DOHH2 (cell line): ENCODE measurements at regions not wholly inside any gene's neighbourhood (a gene's known extent, or its start where the extent isn't known, plus 50 kb on each side); places are given as distances from the start of the nearest gene placed in this dataset.

Experiments used
- H3F3A ChIP-seq: fragments of 200-600 bp; sonication (generic), shearing (Covaris generic); 2 replicates; pipeline ENCODE4 v1.6.0; 2016; ENCODE audit warnings: antibody characterized with exemption, mild to moderate bottlenecking; ENCODE audit not compliant: control insufficient read depth, insufficient read depth
- H3K27ac ChIP-seq: fragments of 200-600 bp; sonication (generic); 2 replicates; pipeline ENCODE4 v1.5.1; 2014; ENCODE audit warnings: low read depth, mild to moderate bottlenecking, low read length, moderate library complexity
- H3K27me3 ChIP-seq: fragments of 200-600 bp; sonication (generic); 2 replicates; pipeline ENCODE4 v1.6.1; 2014; ENCODE audit warnings: mild to moderate bottlenecking, low read length, mixed read lengths; ENCODE audit not compliant: control insufficient read depth
- H3K36me3 ChIP-seq: fragments of 200-600 bp; sonication (generic); 2 replicates; pipeline ENCODE4 v1.6.1; 2014; ENCODE audit warnings: mild to moderate bottlenecking, low read length, moderate library complexity, mixed read lengths; ENCODE audit not compliant: control insufficient read depth
- H3K4me1 ChIP-seq: fragments of 200-600 bp; sonication (generic); 2 replicates; pipeline ENCODE4 v1.6.1; 2014; ENCODE audit warnings: mild to moderate bottlenecking, low read length, mixed read lengths; ENCODE audit not compliant: control insufficient read depth
- H3K4me2 ChIP-seq: fragments of 200-600 bp; sonication (generic); 2 replicates; pipeline ENCODE4 v1.6.0; 2014; ENCODE audit warnings: mild to moderate bottlenecking, low read length, moderate library complexity
- H3K4me3 ChIP-seq: fragments of 200-600 bp; sonication (generic); 2 replicates; pipeline ENCODE4 v1.5.1; 2014; ENCODE audit warnings: mild to moderate bottlenecking, low read length, mixed read lengths
- H3K79me2 ChIP-seq: fragments of 200-600 bp; sonication (generic); 2 replicates; pipeline ENCODE4 v1.6.1; 2014; ENCODE audit warnings: mild to moderate bottlenecking, low read length, mixed read lengths; ENCODE audit not compliant: control insufficient read depth
- H3K9me2 ChIP-seq: fragments of 200-600 bp; sonication (generic); replicated peaks from 2 replicates; pipeline ENCODE4 v1.6.1; 2014; ENCODE audit warnings: mild to moderate bottlenecking, low read length, mixed read lengths; ENCODE audit not compliant: control insufficient read depth
- H3K9me3 ChIP-seq: fragments of 200-600 bp; sonication (generic); 2 replicates; pipeline ENCODE4 v1.6.1; 2014; ENCODE audit warnings: antibody characterized with exemption, low read length, mixed read lengths; ENCODE audit not compliant: control insufficient read depth, insufficient read depth
- H4K20me1 ChIP-seq: fragments of 200-600 bp; sonication (generic); 2 replicates; pipeline ENCODE4 v1.6.0; 2014; ENCODE audit warnings: low read depth, mild to moderate bottlenecking, antibody characterized with exemption, low read length, moderate library complexity; ENCODE audit not compliant: control insufficient read depth, insufficient read depth
- CTCF ChIP-seq: fragments of 200-600 bp; sonication (generic); IDR thresholded peaks from one replicate; pipeline ENCODE4 v1.5.1; 2014; ENCODE audit warnings: antibody characterized with exemption, mild to moderate bottlenecking, low read depth, low read length; ENCODE audit not compliant: poor library complexity, severe bottlenecking
- EZH2phosphoT487 ChIP-seq: fragments of 200-600 bp; sonication (generic); IDR thresholded peaks from 2 replicates; pipeline ENCODE4 v1.6.1; 2017; ENCODE audit warnings: borderline replicate concordance, mild to moderate bottlenecking, antibody characterized with exemption, low read length, moderate library complexity, mixed read lengths

- H3K4me1 ChIP-seq, result no peaks in the 10 kb centered on the region
- H3K9me2 ChIP-seq, result no peaks in the 10 kb centered on the region
- H3K4me3 ChIP-seq, result no peak overlapping the region
- no peaks in the 10 kb centered on the region for H3K9me3 ChIP-seq
- H3K36me3 ChIP-seq, result no peaks in the 10 kb centered on the region
- H3K4me2 ChIP-seq, result no peak overlapping the region
- H3K79me2 ChIP-seq, result no peaks in the 10 kb centered on the region
- no peaks in the 10 kb centered on the region for H4K20me1 ChIP-seq
- no peak for TF ChIP-seq CTCF
- no peak for TF ChIP-seq EZH2phosphoT487
- no peaks in the 10 kb centered on the region for H3K27me3 ChIP-seq
- H3F3A ChIP-seq, result no peaks in the 10 kb centered on the region
- H3K27ac ChIP-seq, result no peak overlapping the region
These were observed 95.0 kb downstream of the SLC30A10 start for GRCh38 chr1:219833214-219833815.

- no peak overlapping the region for H3K4me2 ChIP-seq
- H3K27ac ChIP-seq, result no peak overlapping the region
- no peaks in the 10 kb centered on the region for H3K9me3 ChIP-seq
These were observed 102.1 kb downstream of the SLC30A10 start for GRCh38 chr1:219826290-219826689.

GRCh38 chr1:219825355-219825754 is 103.0 kb downstream of the SLC30A10 start:
- TF ChIP-seq EZH2phosphoT487, result no peak
- TF ChIP-seq CTCF, result no peak
- H3K27ac ChIP-seq, result no peak overlapping the region
- H3K4me3 ChIP-seq, result no peak overlapping the region

More at GRCh38 chr1:219826290-219826689, 102.1 kb downstream of the SLC30A10 start:
- no peak overlapping the region for H3K4me3 ChIP-seq
- H3F3A ChIP-seq, result no peaks in the 10 kb centered on the region
- TF ChIP-seq CTCF (no peak), EZH2phosphoT487 (no peak)
- no peaks in the 10 kb centered on the region for H4K20me1 ChIP-seq
- H3K79me2 ChIP-seq, result no peaks in the 10 kb centered on the region
- no peaks in the 10 kb centered on the region for H3K4me1 ChIP-seq
- no peaks in the 10 kb centered on the region for H3K9me2 ChIP-seq
- no peaks in the 10 kb centered on the region for H3K36me3 ChIP-seq
- no peaks in the 10 kb centered on the region for H3K27me3 ChIP-seq

More at GRCh38 chr1:219825355-219825754, 103.0 kb downstream of the SLC30A10 start:
- Histone ChIP-seq H3K4me2 (no peak overlapping the region), H3K27me3 (no peaks in the 10 kb centered on the region), H3K79me2 (no peaks in the 10 kb centered on the region), H3F3A (no peaks in the 10 kb centered on the region), H3K36me3 (no peaks in the 10 kb centered on the region), H3K4me1 (no peaks in the 10 kb centered on the region), H3K9me3 (no peaks in the 10 kb centered on the region), H4K20me1 (no peaks in the 10 kb centered on the region), H3K9me2 (no peaks in the 10 kb centered on the region)
